ENCODE measurements at regions not wholly inside any gene's neighbourhood (a gene's known extent, or its start where the extent isn't known, plus 50 kb on each side); places are given as distances from the start of the nearest gene placed in this dataset.

DNA sequence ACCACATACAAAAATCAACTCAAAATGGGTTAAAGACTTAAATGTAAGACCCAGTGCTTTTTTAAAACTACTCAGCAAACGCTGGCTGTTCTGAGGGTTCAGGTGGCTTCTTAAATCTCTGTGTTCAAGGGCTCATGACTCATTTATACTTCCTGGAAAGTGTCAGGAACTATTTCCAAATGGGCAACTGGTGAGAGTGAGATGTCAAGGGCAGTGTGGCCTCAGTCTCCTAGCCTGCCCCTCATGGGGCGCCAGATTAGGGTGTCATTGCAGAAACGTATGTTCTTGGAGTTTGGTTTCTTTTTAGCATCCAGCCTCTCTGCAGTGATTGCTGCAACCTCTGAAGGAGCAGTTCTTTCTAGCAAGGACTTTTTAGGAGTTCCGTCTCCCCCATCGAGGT is 485.4 kb downstream of the TNS1 start:
- DNase-seq, result no peak

DNA sequence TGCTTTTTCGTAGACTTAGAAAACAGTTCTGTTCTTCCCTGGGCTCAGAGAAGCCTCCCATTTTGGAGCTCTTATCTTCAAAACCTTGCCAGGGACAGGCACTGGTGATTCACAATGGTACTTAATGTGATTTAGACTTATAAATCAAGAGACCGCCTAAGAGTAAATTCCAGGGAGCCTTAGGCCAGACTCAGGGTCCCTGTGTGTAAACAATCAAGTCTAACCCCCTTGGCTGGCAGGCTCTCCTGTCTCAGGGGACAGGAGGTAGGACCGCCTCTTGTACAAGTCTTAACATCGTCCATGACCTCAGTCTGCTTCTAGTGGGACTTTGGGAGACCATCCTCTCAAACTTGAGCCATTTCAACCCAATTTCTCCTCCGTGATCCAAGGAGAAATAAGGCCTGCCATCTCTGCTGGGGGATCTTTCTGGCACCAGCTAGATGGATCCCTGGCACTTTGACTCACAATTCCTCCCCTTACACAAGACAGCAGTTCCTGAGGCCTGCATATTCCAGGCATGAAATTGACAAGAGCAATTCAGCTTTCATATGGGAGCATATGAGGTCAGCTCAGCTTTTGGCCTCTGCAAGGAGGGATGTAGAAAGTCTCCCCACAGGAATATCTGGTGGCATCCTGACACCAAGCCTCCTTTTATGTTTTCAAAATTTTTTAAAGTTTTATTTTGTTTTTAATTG is 487.0 kb downstream of the TNS1 start:
- no peak for DNase-seq

DNA sequence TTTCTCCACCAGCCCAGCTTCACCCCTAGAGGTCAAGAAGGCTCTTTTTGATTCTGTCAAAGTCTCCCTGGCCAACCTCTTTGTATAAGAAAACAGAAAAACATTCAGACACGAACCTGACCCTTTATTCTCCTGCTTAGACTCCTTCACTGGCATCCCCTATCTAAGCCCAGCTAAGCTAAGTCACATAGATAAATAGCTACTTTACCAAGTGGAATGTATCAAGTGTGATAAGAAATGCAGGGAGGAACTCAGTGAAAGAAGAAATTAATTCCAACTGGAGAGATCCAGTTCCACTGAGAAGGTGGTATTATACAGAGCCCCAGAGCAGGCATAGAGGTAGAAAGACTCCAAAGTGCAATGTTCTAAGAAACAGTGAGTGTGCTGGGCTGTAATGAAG is 489.5 kb downstream of the TNS1 start:
- no peak for DNase-seq

DNA sequence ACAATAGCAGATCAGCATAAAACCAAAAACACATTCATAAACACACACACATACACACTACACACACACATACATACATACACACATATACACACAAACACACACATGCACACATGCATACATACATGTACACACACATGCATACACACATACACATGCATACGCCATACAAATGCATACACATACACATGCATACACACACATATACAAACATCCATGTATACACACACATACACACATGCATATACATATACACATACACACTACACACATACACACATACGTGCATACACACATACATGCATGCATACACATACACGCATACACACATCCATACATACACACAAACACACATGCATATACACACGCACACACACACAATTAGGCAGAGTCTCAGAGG is 490.1 kb downstream of the TNS1 start:
- DNase-seq, result no peak

DNA sequence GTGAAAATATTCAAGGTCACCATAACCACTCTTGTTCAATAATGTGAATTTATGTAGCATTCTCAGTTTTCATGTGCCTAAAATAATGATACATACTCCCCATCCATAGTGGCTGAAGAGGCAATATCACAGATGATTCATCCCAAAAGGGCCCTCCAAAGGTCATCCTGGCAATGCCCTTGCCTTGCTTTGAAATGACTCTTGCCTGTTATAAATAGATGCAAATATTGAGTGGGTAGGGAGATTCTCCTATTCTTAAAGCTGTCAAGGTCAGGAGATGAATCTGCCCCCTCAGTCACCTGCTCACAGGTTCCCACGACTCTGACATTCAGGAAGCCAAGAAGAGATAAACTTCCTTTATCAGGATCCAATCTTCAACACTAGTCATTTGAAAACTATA is 490.5 kb downstream of the TNS1 start:
- no peak for DNase-seq

DNA sequence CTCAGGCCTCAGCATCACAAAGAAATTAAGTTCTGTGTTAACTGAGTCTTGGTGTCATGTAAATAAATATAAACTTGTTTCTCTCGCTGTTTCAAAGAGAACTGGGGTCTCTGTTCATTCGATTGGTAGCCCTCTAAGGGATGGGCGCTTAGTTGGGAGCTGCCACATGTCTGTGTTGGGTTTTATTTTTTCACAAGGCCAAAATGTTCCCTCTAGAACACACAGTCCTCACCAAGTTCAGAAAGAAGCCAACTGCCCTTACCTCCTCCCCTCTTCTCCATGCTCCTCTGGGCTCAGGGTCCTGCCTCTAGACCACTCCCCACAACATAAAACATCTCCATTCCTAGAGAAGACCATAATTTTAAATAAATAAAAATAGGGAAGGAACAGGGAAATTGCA is 490.9 kb downstream of the TNS1 start:
- no peak for DNase-seq

DNA sequence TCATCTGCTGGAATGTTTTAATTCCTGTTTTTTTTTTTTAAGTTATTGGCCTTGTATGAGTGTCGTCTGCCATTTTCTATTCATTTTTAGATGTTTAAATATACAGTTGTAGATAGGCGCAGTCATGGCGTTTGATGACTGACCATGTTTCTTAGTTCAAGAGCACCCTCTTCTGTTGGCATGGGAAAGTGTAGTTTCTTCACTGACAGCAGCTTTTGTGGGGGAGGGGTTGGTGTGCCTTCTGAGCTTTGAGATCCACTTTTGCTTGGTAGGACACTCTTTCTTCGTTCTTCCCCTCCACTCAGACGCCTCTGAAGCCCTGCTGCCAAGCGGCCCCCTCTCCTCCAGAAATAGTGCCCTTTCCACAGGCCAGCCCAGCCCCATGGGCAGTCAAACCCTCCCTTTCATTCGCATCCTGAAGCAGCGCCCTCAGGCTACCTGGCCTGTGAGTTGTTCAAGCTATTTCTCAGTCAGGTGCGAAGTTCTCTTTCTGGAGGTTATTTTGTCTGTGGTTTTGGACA is 492.0 kb downstream of the TNS1 start:
- peak in 1 of 5 experiments; percentile 65 for DNase-seq

DNA sequence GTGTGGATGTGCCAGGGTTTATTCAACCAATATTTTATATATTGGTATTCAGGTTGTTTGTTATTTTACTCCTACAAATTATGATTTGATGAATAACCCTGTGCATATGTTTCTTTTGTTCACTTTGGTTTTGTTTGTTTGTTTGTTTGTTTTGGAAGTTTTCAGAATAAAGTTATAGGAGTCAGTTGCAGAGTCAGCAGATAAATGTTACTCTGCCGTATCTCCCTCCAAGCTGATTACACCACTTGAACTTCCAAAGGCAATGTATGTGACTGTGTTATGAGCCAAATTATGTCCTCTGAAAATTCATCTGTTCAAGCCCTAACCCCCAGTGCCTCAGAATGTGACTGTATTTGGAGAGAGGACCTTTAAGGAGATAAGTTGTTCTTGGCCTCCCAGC is 497.5 kb downstream of the TNS1 start:
- DNase-seq, result no peak

DNA sequence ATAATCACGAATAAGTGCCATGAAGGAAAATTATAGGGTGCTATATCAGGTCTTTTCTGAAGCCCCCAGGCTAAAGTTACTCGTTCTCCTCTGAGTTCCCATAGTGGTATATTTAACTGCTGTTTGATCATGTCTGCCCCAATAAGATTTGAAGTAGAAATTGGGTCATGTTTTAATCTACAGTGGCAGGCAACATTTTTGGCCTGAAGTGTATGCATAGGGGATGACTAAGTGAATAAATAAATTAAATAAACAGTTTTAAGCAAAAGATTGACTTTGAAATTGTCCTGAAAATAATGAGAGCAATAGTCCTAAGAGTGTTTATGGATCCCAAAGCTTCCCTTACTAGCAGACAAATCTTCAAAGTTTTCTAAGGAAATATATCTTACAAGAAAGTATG is 500.9 kb downstream of the TNS1 start:
- DNase-seq, result no peak

DNA sequence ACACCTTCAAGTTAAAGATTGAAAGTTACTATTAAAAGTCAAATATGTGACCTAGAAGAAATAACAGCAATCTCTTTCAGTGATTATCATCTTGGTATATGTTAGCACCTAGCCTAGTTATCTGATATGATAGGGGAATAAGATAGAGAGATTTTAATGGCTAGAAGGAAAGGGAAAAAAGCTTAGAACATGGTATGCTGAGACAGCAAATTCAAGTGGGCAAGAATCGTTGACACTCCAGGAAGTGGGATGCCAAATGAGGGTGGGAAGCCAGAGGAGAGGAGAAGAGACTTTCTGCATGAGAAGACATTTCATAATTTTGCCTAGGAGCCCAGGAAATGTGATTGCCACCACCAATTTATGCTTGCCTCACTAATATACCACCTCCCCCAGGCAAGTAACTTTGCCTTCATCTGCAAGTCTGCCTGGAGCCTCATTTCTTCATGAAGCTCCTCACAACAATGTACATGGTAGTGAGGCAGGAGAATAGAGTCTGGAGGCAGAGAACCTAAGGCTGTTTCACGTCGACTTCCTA is 504.9 kb downstream of the TNS1 start:
- no peak for DNase-seq

DNA sequence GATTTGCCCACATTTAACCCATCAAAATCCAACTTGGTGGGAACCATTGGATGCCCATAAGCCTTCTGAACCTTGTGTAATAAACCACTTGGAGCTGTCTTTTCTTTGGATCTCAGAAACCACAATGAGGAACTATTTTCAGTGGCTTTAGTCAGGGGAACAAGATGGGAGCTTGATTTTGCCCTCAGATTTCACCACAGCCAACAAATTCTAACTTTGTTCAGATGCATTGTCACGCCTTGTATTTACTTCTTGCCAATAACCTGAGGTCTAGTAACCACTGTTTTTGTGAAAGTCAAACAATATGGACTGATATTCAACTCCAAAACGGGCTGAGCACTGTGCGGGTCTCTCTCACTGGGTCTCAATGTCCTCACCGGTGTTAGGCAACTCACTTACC is 508.2 kb downstream of the TNS1 start:
- no peak for DNase-seq

DNA sequence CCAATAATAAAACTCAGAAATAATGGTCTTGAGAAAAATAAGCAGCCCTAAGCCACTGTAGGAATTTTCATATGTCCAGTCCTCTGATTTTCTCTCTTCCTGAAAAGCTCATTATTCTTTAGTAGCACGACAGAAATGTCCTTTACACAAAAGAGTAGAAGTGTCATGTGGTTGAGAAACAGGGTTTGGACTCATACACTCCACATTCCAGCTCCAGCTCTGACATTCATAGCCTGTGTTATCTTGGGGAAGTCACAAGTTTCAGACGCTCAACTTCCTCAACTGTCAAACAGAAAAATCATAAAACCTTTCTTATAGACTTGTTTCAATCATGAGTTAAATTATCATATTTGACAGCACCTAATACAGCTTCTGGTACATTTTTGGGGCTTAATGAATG is 511.5 kb downstream of the TNS1 start:
- DNase-seq, result no peak

DNA sequence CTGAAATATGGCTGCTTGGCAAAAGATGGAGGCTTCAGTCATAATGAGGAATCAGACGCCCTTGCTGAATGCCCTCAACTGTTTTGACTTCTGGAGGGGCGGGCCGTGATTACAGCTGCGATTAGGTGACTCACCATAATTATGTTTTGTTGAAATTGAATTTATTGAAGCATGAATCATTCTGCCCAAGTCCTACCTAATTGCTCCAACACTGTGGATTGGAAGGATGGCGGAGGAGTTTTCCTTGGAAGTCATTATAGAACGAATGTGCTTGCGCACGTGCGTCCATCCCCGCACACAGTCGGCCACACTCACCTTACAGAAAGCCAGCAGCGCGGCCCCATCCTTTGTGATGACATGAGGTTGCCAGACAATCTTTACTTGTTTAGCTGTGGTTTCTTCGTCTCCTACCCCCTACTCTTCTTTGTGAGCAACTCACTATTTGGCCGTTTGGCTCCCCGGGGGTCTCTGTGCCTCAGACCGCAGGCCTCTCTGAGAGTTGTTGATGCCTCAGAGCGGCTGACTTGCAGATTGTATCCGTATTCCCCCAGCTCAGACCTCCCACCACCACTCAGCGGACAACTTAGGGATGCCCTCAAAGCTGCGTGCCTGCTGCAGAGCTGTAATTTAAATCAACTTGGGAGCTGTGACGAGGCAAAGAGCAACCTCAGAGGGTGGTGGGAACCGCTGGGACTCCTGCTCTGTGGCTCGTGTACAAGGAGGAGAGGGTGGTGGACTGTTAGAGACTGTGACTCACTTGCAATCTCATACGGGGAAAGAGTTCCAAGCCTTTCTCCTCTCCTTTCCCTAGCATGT is 513.4 kb downstream of the TNS1 start:
- DNase-seq, result no peak

DNA sequence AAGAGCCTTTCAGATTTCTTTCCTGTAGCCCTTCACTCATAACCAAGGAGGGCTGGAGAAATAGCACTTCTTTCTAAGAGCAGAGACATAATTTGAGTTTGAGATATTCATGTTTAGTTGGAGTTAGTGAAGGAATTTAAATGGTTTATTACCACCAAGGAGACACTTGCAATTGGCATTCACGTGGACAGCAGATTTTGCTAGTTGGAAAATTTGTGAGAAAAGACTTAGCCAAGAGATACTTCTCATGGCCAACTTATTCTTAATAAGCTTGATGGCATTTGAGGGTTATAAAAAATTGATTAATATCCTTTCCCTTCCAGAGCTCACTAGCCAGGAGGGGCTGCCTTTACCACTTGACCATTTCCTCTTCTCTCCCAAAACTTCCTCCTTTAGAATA is 518.7 kb downstream of the TNS1 start:
- no peak for DNase-seq

DNA sequence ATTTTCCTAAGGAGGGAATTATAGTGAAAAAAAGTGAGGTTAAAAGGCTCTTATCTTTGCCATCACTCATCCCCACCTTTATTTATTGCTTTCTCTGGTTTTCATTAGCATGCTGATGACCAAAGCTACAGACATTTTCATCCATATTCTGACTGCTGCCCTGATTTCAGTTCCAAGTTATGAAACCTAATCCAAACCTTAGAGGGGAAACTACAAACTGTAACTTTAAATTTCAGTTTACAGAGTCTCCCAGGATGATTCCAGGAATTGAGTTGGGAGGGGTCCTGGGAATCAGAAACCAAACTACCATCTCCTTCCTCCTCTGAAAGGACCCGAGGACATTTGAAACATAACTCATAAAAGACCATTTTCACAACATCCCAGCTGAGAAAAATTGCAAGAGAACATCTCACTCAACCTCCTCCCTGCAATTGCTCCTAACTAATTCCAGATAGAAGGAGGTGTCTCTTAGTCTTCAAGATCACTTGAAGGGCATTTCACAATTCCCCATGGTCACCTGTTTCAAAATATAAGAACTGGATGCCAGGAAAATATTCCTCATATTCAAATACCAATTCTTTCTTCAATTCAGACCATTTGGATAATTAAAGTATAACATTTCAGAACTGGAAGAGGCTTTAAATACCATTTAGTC is 520.6 kb downstream of the TNS1 start:
- no peak for DNase-seq

DNA sequence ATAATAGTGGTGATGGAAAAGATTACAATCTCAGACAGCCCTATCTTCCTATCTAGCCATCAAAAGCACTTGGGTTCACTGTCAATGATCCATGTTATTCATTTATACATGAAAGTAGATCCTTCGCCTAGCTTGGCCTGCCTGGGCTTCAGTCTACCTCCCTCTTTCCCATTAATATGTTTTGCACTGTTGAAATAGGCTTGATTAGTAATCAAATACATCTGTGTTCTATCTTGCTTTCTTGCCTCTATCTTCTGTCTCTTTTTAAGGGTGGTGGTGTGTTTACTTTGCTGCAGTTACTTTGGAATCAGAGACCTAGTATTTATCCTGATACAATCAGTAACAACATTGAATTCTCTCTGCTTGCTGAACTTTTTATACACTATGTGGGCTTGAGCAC is 521.2 kb downstream of the TNS1 start:
- DNase-seq, result no peak

DNA sequence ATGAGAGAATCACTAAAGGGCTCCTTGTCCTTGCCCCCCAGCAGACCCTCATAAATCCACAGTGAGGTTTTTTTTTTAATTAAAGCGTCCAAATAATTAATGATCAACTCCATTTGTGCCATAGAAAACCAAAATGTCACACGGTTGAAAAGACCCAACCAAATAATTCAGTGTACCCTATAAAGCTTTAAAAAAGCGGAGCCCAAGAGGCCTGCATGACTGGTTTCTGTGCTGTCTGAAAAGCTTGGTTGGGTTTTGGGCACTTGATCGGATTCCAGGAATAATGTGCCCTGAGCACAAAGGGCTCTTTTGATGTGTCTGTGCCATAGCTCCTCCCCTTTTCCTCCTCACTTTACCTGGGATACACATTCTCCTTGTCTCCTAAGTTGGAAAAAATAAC is 523.2 kb downstream of the TNS1 start:
- no peak for DNase-seq

DNA sequence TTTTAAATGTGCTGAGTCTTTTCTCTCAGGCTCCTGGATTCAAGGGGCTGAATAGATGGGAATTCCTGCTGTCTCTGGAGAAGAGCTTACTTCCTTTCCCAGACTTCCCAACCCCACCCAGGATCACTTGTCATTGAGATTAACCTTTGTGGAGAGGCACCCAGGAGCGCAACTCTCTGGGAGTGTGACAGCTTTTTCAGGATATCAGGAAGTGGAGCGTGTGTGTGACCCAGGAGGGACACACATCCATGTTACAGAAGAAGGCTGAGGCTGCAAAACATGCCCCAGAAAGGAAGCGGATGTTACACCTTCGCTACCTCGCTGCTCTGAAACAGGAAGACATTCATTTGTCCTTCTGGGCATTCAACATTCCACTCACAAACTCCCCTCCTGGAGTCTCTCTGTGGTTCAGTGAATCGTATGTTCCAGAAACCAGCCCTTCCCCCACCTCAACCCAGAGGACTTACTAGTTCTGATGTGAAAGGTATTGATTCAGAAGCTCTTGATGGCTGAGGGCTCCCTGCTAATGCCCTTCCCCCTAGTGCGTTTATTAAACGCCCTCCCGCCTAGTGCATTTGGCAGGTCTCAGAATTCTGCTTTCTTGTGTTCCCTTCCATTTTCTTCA is 523.9 kb downstream of the TNS1 start:
- no peak for DNase-seq

DNA sequence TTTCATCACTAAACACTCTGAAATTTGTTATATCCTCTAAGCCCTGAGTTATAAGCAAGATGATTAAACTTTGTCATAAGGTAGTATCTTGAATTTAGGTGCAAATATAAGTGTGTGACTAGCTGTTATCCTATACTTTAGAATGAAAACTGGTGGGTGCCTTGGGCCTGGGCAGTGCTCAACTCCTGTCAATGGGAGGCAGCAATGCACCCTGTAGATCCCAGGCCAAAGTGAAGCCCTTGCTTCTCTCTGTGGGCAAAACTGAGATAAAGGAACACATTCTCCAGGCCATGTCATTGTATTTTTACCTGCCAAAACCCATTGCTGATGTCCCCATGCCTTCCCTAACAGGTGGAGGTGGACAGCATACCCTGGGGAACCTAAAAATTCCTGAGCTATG is 525.2 kb downstream of the TNS1 start:
- no peak for DNase-seq

DNA sequence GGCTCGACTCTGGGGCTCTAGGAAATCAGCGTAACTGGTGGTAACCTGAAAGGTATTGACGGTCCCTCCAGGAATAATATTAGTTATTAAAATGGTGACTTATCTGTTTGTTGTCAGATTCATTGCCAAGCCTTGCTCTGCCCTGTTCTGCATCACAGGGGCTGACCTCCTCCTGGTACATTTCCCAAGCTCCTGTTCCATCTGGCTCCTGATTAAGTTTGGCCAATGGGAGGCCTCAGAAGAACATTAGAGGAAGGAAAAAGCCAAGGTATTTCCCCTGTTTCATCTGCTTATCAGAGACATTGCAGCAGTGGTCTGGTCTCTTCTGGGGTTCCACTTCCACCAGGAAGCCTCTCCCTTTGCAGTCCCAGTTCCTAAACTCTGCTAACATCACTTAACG is 527.0 kb downstream of the TNS1 start:
- no peak for DNase-seq

DNA sequence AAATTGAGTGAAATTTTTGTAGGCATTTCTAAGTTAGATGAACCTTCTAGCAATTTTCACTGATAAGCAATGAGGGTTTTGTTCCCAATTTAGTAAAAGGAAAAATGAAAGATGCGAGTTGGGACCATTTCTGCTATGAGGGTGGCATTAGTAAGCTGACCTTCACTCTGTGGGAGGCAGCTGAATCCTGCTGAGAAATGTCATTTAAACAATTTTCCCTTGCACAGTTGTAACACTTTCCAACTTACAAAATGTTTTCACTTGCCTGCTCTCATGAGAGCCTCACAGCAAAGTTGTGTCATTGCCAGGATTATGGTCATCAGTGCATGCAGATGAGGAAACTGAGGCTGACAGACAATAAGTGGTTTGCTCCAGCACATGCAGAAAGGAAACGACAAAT is 527.7 kb downstream of the TNS1 start:
- no peak for DNase-seq

DNA sequence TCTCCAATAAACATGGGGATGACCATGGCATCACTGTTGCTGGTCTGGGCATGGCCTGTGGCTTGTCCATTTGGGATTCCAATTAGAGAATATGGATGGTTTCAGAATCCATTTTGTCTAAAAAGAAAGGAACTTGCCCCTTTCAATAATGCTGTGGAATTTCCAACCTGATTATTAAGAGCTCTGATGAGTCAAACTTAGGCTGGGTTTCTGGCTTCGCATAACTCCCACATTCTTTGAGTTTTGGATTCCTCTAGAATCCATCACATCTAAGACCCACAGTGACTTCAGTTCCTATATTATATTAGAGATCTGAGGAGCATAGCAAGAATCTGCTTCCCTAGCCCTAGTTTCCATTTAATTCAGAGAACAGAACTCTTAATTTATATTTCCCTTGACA is 531.5 kb downstream of the TNS1 start:
- no peak for DNase-seq

DNA sequence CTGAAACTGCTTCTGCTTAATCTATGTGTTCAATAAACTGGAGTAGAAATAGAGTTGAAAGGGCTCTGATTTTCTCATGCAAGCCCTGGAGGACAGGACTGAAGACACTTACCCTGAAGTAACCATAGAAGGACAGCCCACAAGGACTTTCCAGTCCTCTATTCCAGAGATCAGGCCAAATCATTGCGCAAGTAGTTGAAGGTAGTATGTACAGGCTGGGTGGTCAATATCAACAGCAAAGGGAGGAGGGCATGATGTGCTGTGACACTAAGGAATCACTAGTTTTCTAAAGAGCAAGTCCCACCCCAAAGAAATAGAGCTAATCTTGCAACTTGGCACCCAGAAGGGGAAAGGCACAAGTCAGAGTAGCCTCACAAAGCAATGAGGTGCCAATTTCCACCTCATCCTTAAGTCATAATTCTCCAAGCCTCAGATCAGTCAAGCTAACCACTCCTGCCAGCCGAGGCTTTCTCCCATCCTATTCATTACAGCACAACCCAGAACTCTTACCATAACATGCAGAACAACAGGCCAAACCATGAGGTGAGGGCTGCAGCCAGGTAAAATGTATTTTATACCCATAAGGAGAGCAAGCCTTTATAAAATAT is 533.5 kb downstream of the TNS1 start:
- DNase-seq, result no peak
